ENCODE measurements at regions not wholly inside any gene's neighbourhood (a gene's known extent, or its start where the extent isn't known, plus 50 kb on each side); places are given as distances from the start of the nearest gene placed in this dataset.

GRCh38 chr13:64937302-64937701, 2292.8 kb downstream of the PCDH9 start:
- TF ChIP-seq CTCF (IDR thresholded peaks at IDR 0.05) (no peak), POLR2AphosphoS5 (IDR thresholded peaks at IDR 0.05) (no peak), POLR2A (IDR thresholded peaks at IDR 0.05) (no peak)

Data from suprapubic skin (tissue), 4 donors.